ENCODE measurements at regions not wholly inside any gene's neighbourhood (a gene's known extent, or its start where the extent isn't known, plus 50 kb on each side); places are given as distances from the start of the nearest gene placed in this dataset.

DNA sequence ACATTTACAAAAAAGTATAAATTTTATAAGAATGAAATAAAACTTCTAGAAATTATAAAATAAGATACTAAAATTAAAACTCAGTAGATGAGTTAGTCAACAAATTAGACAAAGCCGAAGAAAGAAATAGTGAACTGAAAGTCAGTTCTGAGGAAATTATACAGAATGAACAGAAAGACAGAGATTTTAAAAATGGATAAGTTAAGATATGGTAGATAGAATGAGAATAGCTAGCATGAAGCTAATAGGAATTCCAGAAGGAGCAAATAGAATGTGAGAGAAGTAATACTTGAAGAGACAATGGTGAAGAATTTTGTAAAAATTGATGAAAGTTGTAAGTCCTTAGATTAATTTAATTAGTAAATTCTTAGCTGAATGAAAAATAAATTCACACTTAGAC, 430.4 kb upstream of the RUNX1 start:
- Histone ChIP-seq H3K9me3 (ENCODE audit: control insufficient read depth in 4 of 4, insufficient read depth in 3 of 4, low read length in 3 of 4) (no peaks in the 10 kb centered on the region), H3K27ac (ENCODE audit: low read depth in 1 of 2, low read length in 1 of 2) (no peak overlapping the region), H3K36me3 (ENCODE audit: control insufficient read depth in 4 of 4, insufficient read depth in 4 of 4, low read length in 4 of 4) (no peaks in the 10 kb centered on the region), H3K9ac (ENCODE audit: insufficient read depth in 1 of 2, low read length in 2 of 2) (no peak overlapping the region), H3K27me3 (ENCODE audit: control insufficient read depth in 3 of 3, insufficient read depth in 3 of 3, low read length in 2 of 3) (no peaks in the 10 kb centered on the region), H3K4me1 (ENCODE audit: control insufficient read depth in 5 of 5, insufficient read depth in 5 of 5, low read length in 5 of 5) (peaks cover 0 to 5% (median 0%) of the 10 kb centered on the region in 5 donors), H3K4me3 (no peak overlapping the region)
- no peak for TF ChIP-seq CTCF (IDR thresholded peaks at IDR 0.05; ENCODE audit: control extremely low read depth, extremely low read depth)
- 84 to 90% methylated on average over 1 of the region's 1 CpG for WGBS, 2 donors
- ATAC-seq (ENCODE audit: insufficient read depth, low FRiP score) (no peak), DNase-seq (no peak)

DNA sequence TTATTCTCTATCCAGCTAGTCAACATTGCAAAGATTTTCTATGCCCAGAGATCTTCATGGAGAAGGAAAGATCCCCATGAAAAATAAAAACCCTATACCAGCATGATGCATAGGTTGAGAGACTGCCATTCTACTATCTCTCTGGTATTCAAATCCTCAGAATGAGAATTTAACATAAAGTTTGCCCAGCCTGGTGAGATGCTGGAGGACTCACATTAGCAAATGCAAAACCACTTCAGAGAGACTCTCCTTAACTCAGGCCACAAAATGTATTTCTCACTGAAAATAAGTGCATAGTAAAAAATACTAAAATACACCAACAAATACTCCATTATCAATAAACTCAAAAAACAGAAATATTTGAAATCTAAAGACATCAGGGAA, 430.0 kb upstream of the RUNX1 start:
- DNase-seq (no peak), ATAC-seq (ENCODE audit: insufficient read depth, low FRiP score) (no peak)
- H3K27me3 ChIP-seq (ENCODE audit: control insufficient read depth in 3 of 3, insufficient read depth in 3 of 3, low read length in 2 of 3) = no peaks in the 10 kb centered on the region
- no peaks in the 10 kb centered on the region for H3K9me3 ChIP-seq (ENCODE audit: control insufficient read depth in 4 of 4, insufficient read depth in 3 of 4, low read length in 3 of 4)
- no peak overlapping the region for H3K4me3 ChIP-seq
- no peaks in the 10 kb centered on the region for H3K36me3 ChIP-seq (ENCODE audit: control insufficient read depth in 4 of 4, insufficient read depth in 4 of 4, low read length in 4 of 4)
- H3K4me1 ChIP-seq (ENCODE audit: control insufficient read depth in 5 of 5, insufficient read depth in 5 of 5, low read length in 5 of 5) = peaks cover 0 to 5% (median 0%) of the 10 kb centered on the region in 5 donors
- no peak overlapping the region for H3K9ac ChIP-seq (ENCODE audit: insufficient read depth in 1 of 2, low read length in 2 of 2)
- no peak overlapping the region for H3K27ac ChIP-seq (ENCODE audit: low read depth in 1 of 2, low read length in 1 of 2)
- no peak for TF ChIP-seq CTCF (IDR thresholded peaks at IDR 0.05; ENCODE audit: control extremely low read depth, extremely low read depth)

- Histone ChIP-seq H3K4me1 (ENCODE audit: control insufficient read depth in 5 of 5, insufficient read depth in 5 of 5, low read length in 5 of 5) (peaks cover 0 to 5% (median 0%) of the 10 kb centered on the region in 5 donors), H3K9me3 (ENCODE audit: control insufficient read depth in 4 of 4, insufficient read depth in 3 of 4, low read length in 3 of 4) (no peaks in the 10 kb centered on the region), H3K27me3 (ENCODE audit: control insufficient read depth in 3 of 3, insufficient read depth in 3 of 3, low read length in 2 of 3) (no peaks in the 10 kb centered on the region), H3K9ac (ENCODE audit: insufficient read depth in 1 of 2, low read length in 2 of 2) (no peak overlapping the region), H3K36me3 (ENCODE audit: control insufficient read depth in 4 of 4, insufficient read depth in 4 of 4, low read length in 4 of 4) (no peaks in the 10 kb centered on the region), H3K4me3 (no peak overlapping the region), H3K27ac (ENCODE audit: low read depth in 1 of 2, low read length in 1 of 2) (no peak overlapping the region)
- peak; percentile 32 for ATAC-seq (ENCODE audit: insufficient read depth, low FRiP score)
- no peak for TF ChIP-seq CTCF (IDR thresholded peaks at IDR 0.05; ENCODE audit: control extremely low read depth, extremely low read depth)
- 67 to 70% methylated on average over 5 of the region's 5 CpGs for WGBS, 2 donors
- no peak for DNase-seq
Measured at GRCh38 chr21:35478161-35479064, 429.3 kb upstream of the RUNX1 start.
